DND-41 (cell line): ENCODE measurements at regions not wholly inside any gene's neighbourhood (a gene's known extent, or its start where the extent isn't known, plus 50 kb on each side); places are given as distances from the start of the nearest gene placed in this dataset.

ENCODE experiments used
- CTCF ChIP-seq: IDR thresholded peaks from 2 replicates; pipeline ENCODE4 v1.5.1; 2012; ENCODE audit warnings: borderline replicate concordance, low read length, moderate library complexity, mild to moderate bottlenecking; ENCODE audit not compliant: poor library complexity, severe bottlenecking; ENCODE audit errors: extremely low read depth
- EZH2 ChIP-seq: IDR thresholded peaks from 3 replicates; pipeline ENCODE4 v1.6.1; 2012; ENCODE audit warnings: borderline replicate concordance, low read depth, mild to moderate bottlenecking, moderate library complexity, low read length, inconsistent platforms; ENCODE audit not compliant: severe bottlenecking

- no peak for TF ChIP-seq CTCF
- TF ChIP-seq EZH2 = no peak
Measured at GRCh38 chr12:73951956-73952703, 585.5 kb upstream of the ATXN7L3B start.
